KMS-11 (cell line): ENCODE measurements at regions not wholly inside any gene's neighbourhood (a gene's known extent, or its start where the extent isn't known, plus 50 kb on each side); places are given as distances from the start of the nearest gene placed in this dataset.

Source experiments
- H2AFZ ChIP-seq: fragments of 200-600 bp; sonication (generic); 2 replicates; pipeline ENCODE4 v1.6.1; 2016; ENCODE audit warnings: antibody characterized with exemption, mixed run types, low read depth
- H3K27ac ChIP-seq: fragments of 200-600 bp; sonication (generic); 2 replicates; pipeline ENCODE4 v1.6.1; 2016; ENCODE audit warnings: mild to moderate bottlenecking, mixed run types
- H3K27me3 ChIP-seq: fragments of 200-600 bp; sonication (generic); 2 replicates; pipeline ENCODE4 v1.6.1; 2017; ENCODE audit warnings: mild to moderate bottlenecking, low read depth, mixed run types, moderate library complexity; ENCODE audit not compliant: insufficient read depth
- H3K36me3 ChIP-seq: fragments of 200-600 bp; sonication (generic); 2 replicates; pipeline ENCODE4 v1.6.1; 2017; ENCODE audit warnings: mild to moderate bottlenecking, mixed run types; ENCODE audit not compliant: insufficient read depth
- H3K4me1 ChIP-seq: fragments of 200-600 bp; sonication (generic); 2 replicates; pipeline ENCODE4 v1.6.1; 2016; ENCODE audit warnings: mild to moderate bottlenecking, low read depth, mixed run types; ENCODE audit not compliant: poor library complexity, severe bottlenecking
- H3K4me2 ChIP-seq: fragments of 200-600 bp; sonication (generic); 2 replicates; pipeline ENCODE4 v1.7.0; 2016; ENCODE audit warnings: mild to moderate bottlenecking, mixed run types
- H3K4me3 ChIP-seq: fragments of 200-600 bp; sonication (generic); IDR thresholded peaks from 2 replicates; pipeline ENCODE4 v1.6.1; 2017; ENCODE audit warnings: low read depth, low read length, mixed read lengths; ENCODE audit not compliant: insufficient read depth
- H3K79me2 ChIP-seq: fragments of 200-600 bp; sonication (generic); 2 replicates; pipeline ENCODE4 v1.6.1; 2016; ENCODE audit warnings: low read depth, mixed run types; ENCODE audit not compliant: insufficient read depth
- H3K9ac ChIP-seq: fragments of 200-600 bp; sonication (generic); 2 replicates; pipeline ENCODE4 v1.6.1; 2016; ENCODE audit warnings: mild to moderate bottlenecking, mixed run types
- H4K20me1 ChIP-seq: fragments of 200-600 bp; sonication (generic); 2 replicates; pipeline ENCODE4 v1.6.1; 2016; ENCODE audit warnings: mild to moderate bottlenecking, mixed run types; ENCODE audit not compliant: insufficient read depth
- TF ChIP-seq, protein P1 (sequence below): fragments of 200-600 bp; sonication (generic); conservative IDR thresholded peaks from 2 replicates; pipeline ENCODE4 v1.6.1; 2017; ENCODE audit warnings: low read depth, mild to moderate bottlenecking, antibody characterized with exemption, low read length, moderate library complexity, mixed read lengths

DNA sequence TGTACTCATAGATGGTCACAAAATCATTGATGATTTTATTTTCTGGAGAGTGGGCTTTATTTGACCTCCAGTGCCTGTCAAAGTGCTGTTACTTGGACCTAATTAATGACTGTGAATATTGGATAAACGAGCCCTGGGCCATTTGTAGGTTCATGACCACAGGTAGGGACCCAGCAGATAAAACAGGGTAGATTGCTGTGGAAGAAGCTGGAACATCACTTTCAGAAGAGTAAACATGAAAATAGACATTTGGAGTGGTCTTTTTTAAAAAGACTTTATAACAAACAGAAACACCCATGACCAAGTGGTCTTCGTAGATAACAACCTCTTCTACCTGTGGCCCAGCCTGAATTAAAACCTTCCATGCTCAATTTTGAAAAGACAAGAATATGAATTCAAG is 472.8 kb upstream of the MKI67 start:
- H3K4me2 ChIP-seq: no peak overlapping the region
- no peak overlapping the region for H3K27ac ChIP-seq
- H3K9ac ChIP-seq: no peak overlapping the region
- no peak overlapping the region for H2AFZ ChIP-seq
- H3K4me1 ChIP-seq: no peaks in the 10 kb centered on the region
- no peaks in the 10 kb centered on the region for H4K20me1 ChIP-seq
- TF ChIP-seq, protein P1, sequence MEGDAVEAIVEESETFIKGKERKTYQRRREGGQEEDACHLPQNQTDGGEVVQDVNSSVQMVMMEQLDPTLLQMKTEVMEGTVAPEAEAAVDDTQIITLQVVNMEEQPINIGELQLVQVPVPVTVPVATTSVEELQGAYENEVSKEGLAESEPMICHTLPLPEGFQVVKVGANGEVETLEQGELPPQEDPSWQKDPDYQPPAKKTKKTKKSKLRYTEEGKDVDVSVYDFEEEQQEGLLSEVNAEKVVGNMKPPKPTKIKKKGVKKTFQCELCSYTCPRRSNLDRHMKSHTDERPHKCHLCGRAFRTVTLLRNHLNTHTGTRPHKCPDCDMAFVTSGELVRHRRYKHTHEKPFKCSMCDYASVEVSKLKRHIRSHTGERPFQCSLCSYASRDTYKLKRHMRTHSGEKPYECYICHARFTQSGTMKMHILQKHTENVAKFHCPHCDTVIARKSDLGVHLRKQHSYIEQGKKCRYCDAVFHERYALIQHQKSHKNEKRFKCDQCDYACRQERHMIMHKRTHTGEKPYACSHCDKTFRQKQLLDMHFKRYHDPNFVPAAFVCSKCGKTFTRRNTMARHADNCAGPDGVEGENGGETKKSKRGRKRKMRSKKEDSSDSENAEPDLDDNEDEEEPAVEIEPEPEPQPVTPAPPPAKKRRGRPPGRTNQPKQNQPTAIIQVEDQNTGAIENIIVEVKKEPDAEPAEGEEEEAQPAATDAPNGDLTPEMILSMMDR: no peak
- H3K79me2 ChIP-seq: no peaks in the 10 kb centered on the region
- no peaks in the 10 kb centered on the region for H3K27me3 ChIP-seq
- H3K4me3 ChIP-seq: no peak overlapping the region
- H3K36me3 ChIP-seq: no peaks in the 10 kb centered on the region

DNA sequence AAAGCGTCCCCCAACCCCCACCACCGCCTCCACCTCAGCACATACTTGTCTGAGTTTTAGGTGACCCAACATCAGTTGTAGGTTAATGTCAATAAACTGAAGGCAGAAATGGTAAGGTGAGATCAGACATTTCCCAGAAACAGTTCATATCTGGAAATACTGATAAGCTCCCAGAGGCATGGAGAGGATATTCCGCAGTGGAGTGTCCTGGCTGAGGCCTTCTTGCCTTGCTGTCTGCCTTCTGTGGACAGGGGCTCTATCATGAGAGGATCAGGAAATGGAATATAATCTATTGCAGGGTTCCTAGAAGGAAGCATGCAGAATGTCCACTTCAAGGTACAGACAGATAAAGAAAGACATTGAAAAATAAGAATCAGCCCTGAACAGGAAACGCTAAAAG is 473.3 kb upstream of the MKI67 start:
- TF ChIP-seq, protein P1: no peak
- Histone ChIP-seq H3K9ac (no peak overlapping the region), H3K4me3 (no peak overlapping the region), H3K4me2 (no peak overlapping the region), H4K20me1 (no peaks in the 10 kb centered on the region), H3K79me2 (no peaks in the 10 kb centered on the region), H3K27ac (no peak overlapping the region), H3K4me1 (no peaks in the 10 kb centered on the region), H2AFZ (no peak overlapping the region), H3K27me3 (no peaks in the 10 kb centered on the region), H3K36me3 (no peaks in the 10 kb centered on the region)

DNA sequence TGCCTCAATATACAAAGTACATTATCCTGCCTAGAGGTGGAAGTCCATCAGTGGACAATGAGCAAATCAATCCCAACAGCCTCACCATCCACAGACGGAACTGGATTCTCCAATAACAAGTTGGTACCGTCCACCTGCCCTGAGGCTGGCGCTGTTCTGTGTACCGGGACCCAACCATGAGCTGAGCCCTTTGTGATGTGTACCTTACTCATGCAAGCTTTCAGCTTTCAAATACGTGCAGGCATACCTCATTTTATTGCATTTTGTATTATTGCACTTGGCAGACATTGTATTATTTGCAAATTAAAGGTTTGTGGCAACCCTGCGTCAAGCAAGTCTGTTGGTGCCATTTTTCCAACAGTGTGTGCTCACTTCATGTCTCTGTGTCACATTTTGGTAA is 476.0 kb upstream of the MKI67 start:
- Histone ChIP-seq H3K4me1 (no peaks in the 10 kb centered on the region), H4K20me1 (no peaks in the 10 kb centered on the region), H3K9ac (no peak overlapping the region), H3K79me2 (no peaks in the 10 kb centered on the region), H3K4me3 (no peak overlapping the region), H2AFZ (no peak overlapping the region), H3K27me3 (no peaks in the 10 kb centered on the region), H3K4me2 (no peak overlapping the region), H3K27ac (no peak overlapping the region), H3K36me3 (no peaks in the 10 kb centered on the region)
- TF ChIP-seq, protein P1: no peak

DNA sequence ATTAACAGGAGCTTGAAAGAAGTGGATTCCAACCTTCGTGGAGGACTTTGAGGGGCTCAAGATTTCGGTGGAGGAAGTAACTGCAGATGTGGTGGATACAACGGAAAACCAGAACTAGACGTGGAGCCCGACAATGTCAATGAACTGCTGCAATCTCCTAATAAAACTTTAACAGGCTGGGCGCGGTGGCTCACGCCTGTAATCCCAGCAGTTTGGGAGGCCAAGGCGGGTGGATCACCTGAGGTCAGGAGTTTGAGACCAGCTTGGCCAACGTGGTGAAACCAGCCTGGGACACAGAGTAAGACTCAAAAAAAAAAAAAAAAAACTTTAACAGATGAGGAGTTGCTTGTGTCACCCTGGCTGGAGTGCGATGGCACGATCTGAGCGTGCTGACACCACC is 477.8 kb upstream of the MKI67 start:
- H3K9ac ChIP-seq: no peak overlapping the region
- H3K79me2 ChIP-seq: no peaks in the 10 kb centered on the region
- no peak overlapping the region for H3K4me2 ChIP-seq
- H2AFZ ChIP-seq: no peak overlapping the region
- H3K27me3 ChIP-seq: no peaks in the 10 kb centered on the region
- no peak overlapping the region for H3K4me3 ChIP-seq
- no peaks in the 10 kb centered on the region for H3K4me1 ChIP-seq
- TF ChIP-seq, protein P1: no peak
- H3K36me3 ChIP-seq: no peaks in the 10 kb centered on the region
- no peak overlapping the region for H3K27ac ChIP-seq
- no peaks in the 10 kb centered on the region for H4K20me1 ChIP-seq

DNA sequence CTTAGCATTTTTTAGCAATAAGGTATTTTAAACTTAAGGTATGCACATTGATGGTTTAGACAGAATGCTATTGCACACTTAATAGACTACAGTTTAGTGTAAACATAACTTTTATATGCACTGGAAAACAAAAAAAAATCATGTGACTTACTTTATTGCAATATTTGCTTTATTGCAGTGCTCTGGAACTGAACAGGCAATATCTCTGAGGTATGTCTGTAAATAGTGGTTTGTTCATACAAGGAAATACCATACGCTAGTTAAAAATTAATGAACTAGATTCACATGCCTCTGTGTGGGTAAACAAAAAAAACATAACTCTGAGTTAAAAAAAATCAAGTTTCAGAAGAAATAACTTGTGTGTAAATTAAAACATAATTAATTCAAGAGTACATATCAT is 479.0 kb upstream of the MKI67 start:
- H3K79me2 ChIP-seq: no peaks in the 10 kb centered on the region
- no peaks in the 10 kb centered on the region for H3K4me1 ChIP-seq
- H3K4me2 ChIP-seq: no peak overlapping the region
- no peak overlapping the region for H2AFZ ChIP-seq
- TF ChIP-seq, protein P1: no peak
- no peak overlapping the region for H3K27ac ChIP-seq
- no peak overlapping the region for H3K9ac ChIP-seq
- no peaks in the 10 kb centered on the region for H3K27me3 ChIP-seq
- no peaks in the 10 kb centered on the region for H4K20me1 ChIP-seq
- no peaks in the 10 kb centered on the region for H3K36me3 ChIP-seq
- no peak overlapping the region for H3K4me3 ChIP-seq
